ENCODE measurements at regions not wholly inside any gene's neighbourhood (a gene's known extent, or its start where the extent isn't known, plus 50 kb on each side); places are given as distances from the start of the nearest gene placed in this dataset.
"Not testable (repeated sequence)": the region's sequence is repeated elsewhere in the genome, so short reads cannot be mapped to it uniquely, and the experiment has no call there.

DNA sequence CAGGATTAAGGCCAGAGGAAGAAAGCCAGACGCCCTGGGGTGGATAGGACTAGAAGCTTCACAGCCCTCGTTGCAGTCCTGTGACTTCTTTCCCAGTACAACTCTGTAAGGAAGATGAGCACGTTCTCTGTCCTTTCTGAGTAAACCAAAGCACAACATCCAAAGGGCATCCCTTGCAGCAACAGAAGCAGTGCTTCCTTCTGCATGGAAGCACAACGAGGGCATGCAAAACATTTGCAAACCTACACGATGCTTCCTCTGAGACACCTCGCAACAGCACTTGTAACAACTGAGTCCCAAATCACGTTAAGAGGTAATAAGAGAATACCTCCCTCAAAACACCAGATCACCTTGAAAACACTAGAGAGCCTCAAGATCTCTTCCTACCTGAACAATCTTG lies 335.7 kb upstream of the RASGEF1B start:
- DNase-seq = no peak

DNA sequence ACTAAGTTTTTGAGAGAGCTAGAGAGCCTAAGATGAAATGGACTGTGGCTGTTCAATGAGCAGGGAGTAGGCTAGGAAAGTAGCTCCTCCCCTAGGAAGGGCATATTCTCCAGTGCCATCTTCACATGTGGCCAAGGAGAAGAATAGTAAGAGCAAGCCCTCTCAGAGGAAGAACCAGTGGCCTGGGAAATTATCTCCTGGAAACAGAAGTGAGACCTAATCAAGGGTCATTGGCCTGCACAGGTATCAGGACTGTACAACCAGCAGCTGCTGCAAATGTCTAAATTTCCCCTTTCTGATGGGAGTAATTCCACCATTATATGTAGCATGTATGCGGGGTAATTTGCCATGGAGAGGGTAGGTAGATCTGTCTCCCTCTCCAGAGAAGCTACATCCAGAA lies 334.8 kb upstream of the RASGEF1B start:
- no peak for DNase-seq

DNA sequence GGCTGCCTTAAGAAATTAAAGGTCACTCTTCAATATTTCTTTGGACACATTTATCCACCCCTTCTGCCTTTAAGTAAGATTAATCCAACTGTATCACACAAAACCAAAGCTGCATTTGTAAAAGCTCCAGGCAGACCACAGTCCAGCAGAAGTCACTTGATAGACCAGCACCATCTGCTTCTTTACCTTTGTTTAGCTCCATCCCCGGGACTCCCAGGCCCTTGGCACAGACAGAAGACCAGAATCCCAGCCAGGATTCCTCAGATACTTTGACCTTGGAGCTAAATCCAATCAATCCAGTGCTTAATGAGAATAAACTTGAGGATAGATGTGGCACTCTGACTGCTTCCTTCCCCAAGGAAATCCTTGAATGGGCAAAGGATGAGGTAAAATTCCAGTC lies 333.1 kb upstream of the RASGEF1B start:
- DNase-seq = no peak

DNA sequence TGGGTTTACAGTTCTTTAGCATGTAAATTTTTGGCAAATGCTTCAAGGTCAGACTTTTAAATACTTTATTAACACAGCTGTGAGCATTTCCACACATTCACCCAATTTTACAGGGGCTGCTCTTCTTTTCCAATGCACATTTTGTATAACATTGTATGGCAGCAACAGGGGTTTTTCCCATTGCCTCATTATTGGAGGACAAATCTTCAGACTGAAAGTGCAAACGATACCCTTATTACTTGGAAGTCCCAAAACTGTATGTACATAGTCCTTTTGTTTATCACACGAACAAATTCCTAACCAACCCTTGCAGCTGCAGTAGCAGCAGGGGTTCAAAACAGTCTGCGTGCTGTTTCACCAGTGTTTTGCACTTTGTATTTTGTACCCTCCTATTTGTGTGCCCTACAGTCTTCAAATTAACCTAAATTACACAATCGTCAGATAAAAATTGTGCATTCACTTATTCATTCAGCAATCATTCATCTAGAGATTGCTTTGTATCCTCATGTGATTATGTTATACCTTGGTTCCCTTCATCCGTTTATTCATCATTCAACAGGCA lies 330.7 kb upstream of the RASGEF1B start:
- no peak for DNase-seq

DNA sequence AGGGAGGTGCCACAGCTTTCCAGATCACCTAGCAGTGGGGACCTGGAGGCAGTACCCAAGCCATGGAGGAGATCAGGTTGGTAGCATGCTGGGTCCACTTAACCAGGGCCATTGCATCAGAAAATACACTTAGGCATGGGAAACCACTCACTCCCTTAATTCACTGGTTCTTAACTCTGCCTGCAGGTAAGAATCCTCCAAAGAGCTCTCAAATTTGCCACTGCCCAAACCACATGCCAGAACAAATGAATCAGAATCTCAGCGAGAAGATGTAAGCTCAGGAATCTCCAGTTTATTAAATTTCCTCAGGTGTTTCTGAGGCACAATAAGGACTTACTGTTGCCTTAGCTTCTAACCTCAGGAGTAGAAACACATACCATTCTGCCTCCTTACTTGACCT lies 327.7 kb upstream of the RASGEF1B start:
- no peak for DNase-seq

DNA sequence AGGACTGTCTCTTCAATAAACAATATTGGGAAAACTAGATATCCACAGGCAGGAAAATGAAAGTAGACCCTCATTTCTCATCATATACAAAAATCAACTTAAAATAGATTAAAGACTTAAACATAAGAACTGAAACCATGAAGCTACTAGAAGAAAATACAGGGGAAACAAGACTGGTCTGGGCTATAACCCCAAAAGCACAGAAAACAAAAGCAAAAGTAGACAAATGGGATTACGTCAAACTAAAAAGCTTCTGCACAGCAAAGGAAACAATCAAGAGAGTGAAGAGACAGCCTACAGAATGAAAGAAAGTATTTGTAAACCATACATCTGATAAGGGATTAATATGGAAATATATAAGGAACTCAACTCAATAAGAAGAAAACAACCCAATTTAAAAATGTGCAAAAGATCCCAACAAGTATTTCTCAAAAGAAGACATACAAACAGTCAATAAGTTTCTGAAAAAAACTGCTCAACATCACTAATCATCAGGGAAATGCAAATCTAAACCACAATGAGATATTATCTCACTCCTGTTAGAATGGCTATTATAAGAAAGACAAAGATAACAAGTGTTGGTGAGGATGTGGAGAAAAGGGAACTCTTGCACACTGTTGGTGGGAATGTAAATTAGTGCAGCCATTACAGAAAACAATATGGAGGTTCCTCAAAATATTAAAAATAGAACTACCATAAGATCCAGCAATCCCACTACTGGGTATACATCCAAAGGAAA lies 325.3 kb upstream of the RASGEF1B start:
- no peak for DNase-seq

DNA sequence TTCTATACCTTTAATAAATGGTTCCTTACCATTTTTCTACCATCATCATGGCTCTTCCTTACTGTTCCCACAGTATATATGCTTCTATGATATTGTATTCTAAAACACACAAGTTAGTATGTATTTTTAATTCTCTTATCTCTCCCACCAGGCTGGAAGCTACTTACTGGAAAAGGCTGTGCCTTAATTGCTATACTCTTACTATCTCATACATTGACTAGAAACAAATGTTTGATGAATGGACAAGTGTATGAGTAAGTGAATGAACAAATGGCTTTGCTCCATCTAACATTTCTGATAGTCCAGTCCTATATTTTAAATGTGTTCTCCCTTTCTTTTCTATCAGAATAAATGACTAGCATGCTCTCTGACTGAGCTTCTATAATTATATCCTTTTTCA lies 320.8 kb upstream of the RASGEF1B start:
- DNase-seq = no peak

DNA sequence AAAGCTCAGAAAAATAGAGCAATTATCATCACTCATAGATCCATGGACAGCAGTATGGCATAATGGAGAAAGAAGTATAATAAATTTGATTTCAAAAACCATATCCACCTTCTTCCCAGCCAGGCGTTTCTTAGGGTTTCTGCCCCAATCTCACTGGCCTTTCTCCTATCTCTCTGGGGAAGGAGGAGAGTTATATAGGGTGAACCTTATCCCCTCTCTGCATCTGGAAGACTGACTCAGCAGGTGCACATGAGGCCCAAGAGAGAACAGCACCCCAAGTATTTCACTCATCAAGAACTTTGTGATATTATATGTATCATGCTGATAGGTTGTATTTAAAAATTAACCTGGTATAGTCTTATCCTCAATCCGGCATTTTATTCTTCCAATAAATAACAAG lies 318.8 kb upstream of the RASGEF1B start:
- no peak for DNase-seq

DNA sequence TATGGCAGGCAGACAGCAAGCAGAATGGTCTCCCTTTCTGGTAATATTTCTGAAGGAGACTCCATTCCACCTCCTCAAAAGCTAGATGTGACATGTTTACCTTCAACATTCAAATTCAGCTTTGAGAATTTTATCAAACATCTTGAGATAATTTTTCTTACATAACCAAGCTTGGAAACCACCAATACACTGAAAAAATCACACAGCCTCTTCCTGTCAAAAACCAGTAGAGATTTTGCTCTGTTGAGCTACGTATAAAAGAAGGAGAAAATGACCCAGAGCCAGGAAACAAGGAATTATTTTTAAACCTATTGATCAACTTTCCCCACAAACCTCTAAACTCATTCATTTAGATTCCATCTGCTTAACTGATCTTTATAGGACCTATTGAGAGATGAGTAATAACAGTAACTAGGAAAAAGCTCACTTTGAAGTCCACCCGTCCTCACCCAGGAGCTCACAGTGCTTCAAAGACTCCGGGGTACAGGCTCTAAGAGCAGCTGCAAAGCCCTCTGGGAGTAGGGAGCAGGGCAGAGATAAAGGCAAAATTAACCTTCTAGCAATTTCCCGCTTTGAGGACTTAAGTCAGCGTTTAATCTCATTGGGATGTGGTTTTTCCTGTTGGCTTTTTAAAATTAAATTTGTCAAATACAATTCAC lies 318.2 kb upstream of the RASGEF1B start:
- no peak for DNase-seq

DNA sequence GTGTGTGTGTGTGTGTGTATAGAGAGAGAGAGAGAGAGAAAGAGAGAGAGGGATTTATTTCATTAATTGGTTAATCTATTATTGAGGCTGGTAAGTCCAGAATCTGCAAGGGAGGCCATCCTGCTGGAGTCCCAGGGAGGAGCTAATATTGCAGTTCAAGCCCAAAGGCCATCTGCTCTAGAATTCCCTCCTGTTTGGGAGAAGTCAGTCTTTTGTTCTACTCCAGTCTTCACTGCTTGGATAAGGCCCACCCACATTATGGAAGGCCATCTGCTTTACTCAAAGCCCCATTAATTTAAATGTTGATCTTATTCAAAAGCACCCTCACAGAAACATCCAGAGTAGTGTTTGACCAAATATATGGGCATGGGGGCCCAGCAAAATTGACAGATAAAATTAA lies 317.5 kb upstream of the RASGEF1B start:
- DNase-seq = no peak

DNA sequence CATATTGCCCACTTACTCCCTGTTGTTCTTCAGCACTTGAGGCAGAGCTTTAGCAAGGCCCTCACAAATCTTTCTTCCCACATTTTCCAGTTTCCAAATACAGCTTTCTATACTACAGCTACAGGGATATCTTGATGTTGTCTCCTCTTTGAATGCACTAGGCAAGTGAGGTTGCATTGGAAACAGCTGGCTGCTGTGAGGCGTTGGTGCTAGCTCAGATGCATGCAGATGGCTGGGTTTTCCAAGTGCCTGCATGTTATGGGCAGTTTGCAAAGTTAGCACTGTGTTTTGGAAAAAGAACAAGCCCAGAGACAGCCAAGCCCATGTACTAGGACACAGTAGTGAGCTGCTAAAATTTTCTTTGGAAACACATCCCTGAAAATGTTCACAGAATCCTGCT lies 315.1 kb upstream of the RASGEF1B start:
- DNase-seq = no peak

DNA sequence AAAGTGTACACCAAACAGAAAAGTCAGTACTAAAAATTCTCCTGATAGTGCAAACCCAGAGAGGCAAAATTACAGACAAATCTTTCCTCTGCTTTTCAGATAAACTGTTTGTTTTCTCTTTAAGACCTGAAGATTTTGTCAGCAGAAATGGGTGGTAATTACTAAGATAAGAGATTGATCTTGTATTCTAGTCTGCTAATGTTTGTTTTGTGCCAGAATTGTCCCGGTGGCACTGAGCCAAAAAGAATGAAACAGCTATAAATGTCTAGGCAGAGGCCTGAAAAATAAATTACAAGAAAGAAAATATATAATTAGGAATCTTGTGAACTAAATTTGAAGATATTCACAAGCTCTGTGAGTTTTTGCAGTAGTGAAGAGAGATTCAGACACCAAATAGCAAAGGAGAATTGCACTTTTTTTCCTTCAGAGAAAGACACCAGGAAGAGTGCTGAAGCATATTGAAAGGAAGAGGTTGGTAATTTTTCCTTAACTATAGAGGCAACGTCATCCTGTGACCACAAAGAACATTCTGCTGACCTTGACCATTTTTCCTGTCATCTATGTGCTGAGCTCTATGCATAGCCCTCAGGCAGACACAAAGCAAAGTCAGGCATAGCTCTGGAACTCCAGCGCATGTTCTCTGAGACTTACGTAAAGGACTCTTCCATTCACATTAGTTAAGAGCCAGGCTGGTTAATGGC lies 314.5 kb upstream of the RASGEF1B start:
- no peak for DNase-seq

DNA sequence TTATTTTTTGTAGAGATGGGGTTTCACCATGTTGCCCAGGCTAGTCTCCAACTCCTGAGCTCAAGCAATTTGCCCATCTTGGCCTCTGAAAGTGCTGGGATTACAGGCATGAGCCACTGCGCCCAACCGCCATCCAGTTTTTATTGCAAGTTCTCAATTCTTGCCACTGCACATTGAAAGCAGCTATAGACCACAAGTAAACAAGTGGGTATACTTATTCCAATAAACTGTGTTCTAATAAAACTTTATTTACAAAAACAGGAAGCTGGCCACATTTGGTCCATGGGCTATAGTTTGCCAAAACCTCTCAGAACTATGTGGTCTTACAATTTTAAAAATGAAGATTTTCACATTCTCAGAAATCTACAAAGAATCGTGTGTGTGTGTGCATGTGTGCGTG lies 313.6 kb upstream of the RASGEF1B start:
- no peak for DNase-seq

DNA sequence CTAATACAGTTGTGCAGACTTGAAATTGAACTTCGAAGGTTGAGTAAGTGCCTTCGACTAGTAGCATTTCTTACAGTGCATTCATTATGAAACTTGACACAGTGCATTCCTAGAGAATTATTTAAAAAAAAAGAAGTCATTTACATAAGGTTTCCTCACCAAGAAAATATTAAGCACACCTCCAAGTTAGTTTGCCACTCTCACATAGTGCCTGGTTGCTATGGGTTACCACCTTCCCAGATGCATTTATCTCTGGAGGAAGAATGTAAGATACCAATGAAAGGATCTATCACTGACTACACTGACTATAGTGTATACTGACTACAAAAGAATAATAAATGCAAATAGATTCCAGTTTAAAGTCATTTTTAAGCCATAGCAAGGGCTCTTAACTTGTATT lies 311.9 kb upstream of the RASGEF1B start:
- no peak for DNase-seq

DNA sequence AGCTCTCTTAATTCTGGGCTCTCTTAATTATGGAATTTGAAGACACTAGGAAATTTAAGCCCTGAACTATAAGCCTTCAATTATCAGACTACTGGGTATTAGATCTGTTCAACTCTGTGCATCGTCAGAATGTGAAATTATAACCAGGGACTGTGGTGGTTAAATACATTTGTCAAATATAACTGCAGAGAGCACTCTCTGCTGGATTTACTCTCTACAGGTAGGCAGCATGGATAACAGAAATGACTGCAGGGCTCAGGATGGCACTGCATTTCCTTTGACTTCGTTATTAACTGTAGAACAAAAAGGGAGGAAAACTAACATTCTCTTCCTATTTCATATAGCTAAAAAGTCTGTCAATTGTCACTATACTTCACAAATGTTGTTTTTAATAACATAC lies 310.1 kb upstream of the RASGEF1B start:
- no peak for DNase-seq

DNA sequence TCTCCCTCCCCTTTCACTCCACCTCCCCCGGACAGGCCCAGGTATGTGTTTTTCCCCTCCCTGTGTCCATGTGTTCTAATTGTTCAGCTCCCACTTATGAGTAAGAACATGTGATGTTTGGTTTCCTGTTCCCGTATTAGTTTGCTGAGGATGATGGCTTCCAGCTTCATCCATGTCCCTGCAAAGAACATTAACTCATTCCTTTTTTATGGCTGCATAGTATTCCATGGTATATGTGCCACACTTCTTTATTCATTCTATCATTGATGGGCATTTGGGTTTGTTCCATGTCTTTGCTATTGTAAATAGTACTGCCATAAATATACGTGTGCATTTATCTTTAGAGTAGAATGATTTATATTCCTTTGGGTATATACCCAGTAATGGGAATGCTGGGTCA lies 306.0 kb upstream of the RASGEF1B start:
- DNase-seq = not testable (repeated sequence)

DNA sequence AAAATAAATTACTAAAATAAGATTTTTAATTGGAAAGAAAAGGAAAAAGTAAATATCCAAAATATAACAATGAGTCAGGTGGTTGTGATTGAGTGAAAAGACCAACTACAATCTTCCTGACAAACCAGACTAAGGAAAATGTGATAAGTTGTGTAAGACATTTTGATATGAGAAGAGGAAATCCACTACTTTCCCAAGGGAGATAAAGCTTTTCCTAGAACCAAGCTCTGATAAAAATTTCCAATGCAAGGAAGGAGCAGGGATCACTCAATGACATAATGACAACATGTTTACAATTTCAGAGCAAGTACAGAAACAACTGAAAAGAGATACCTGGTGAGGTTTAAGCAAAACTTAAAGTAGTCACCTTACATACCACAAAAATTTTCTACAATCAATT lies 305.1 kb upstream of the RASGEF1B start:
- DNase-seq = no peak

DNA sequence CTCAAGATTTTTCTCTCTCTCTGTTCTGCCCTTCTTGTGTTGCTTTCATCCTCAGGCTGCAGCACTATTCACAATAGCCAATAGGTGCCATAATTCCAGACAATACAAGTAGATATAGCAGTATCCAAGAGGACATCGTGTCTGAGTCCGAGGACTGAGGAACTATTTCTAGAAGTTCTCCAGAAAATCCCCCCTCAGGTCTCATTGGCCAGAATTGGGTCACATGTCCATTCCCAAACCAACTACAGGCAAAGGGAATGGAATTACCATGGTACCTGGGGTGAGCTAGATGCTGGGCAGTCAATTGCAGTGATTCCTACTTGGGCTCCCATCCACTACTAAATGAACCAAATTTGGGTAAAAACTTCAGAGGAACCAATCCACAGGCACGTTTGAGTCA lies 301.9 kb upstream of the RASGEF1B start:
- no peak for DNase-seq

DNA sequence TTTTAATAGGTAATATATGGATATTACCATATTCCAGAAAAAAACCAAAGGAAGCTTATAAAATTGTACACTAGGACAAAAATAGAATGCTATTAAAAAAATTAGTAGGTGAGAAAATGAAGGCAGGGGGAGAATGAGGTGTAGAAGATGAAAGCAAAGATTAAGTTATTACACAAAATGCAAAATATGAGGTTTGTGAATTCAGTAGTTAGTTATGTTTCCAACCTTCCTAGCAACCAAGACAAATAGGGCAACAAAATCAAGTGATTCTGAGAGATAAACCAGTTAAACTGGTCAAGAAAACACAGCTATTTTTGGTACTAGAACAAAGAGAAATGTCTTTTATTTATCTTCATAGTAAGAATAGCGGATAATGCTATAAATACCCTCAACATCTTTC lies 300.0 kb upstream of the RASGEF1B start:
- no peak for DNase-seq

DNA sequence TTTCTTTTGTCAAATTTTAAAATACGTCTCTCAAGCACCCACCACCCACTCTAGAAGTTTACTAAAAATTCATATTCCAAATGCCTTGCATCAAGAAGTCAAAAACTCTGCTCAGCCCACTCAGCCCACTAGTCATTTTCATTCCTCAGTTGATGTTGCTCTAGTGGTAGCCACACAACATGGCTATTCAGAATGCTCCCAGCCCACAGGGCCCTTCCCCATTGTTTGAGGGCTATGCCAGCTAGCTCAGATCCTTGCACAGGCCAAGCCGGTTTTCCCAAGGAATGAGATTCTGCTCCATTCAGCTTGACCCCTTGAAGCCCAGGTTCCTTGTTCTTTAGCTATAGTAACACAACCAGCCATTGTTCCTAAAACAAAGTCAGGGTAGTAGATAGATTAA lies 297.5 kb upstream of the RASGEF1B start:
- no peak for DNase-seq

DNA sequence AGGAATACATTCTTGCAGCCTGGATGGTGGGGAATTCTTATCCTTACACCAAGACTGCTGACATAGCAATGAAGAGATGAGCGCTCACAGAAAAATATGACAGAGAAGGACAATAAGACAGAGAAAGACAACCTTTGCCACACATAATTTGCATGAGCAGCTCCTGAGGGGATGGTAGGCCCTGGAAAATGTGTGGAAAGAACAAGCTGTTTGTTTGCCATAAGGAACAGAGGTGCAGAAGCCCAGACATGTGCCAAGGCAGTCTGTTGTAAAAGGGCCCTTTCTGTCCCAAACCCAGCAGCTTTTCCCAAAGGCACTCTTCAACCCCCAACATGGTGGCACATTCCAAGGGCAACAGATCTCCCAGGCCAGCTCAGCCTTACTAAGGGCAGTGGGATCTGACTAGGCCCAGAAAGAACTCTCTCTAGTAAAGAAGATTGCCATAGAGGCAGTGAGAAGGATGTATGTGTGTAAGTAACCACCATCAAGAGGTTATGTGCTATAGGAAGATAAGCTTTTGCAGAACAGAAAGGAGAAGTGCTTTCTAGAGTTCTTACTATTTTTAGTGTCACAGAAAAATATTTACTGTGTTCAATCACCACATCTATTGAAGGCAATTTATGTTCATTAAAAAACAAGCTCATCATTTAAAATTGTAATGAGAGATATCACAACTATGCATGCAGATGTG lies 287.0 kb upstream of the RASGEF1B start:
- DNase-seq = no peak

DNA sequence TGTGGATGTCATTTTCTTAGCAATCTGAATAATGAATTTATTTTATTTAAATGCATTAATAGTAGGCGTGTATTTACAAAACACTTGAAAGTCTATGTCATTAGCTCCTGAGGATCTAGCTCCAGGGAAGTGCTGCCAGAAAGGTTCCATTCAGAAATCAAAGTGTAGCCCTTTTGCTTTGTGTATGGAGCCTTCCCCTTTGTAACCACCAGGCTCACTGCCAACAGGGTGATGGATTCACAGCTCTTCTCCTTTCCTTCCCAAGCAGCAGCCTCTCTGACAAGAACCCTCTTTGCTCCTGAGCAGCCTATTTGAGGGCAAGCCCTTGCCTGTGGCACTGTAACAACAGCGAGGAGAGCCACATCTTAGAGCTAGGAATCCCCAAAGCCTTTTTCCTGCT lies 286.0 kb upstream of the RASGEF1B start:
- DNase-seq = no peak

DNA sequence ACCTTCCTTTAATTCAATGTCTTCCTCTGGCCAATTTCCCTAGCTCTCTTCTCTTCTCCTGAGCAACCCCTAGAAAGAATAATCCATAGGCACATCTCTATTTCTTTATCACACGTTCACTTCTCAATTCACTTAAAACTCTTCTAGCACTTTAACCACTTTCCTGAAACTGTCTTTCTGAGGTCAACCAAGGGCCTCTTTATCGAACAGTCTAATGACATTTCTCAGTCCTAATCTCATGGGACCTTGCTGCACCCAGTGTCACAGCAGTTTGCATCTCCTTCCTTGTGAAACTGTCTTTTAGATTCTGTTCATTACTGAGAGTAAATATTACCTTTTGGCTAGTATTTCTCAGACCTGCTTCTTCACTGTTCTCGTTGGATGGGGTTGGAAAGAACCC lies 285.3 kb upstream of the RASGEF1B start:
- DNase-seq = no peak

Data from dermis blood vessel endothelial cell (primary cell).